ENCODE measurements at regions not wholly inside any gene's neighbourhood (a gene's known extent, or its start where the extent isn't known, plus 50 kb on each side); places are given as distances from the start of the nearest gene placed in this dataset.

GRCh38 chr1:192737306-192737705 is 71.5 kb upstream of the RGS2 start:
- DNase-seq (ENCODE audit: low read depth), result no peak
- H3K4me3 ChIP-seq (ENCODE audit: low read depth, low read length), result no peak overlapping the region
- TF ChIP-seq, protein P1, sequence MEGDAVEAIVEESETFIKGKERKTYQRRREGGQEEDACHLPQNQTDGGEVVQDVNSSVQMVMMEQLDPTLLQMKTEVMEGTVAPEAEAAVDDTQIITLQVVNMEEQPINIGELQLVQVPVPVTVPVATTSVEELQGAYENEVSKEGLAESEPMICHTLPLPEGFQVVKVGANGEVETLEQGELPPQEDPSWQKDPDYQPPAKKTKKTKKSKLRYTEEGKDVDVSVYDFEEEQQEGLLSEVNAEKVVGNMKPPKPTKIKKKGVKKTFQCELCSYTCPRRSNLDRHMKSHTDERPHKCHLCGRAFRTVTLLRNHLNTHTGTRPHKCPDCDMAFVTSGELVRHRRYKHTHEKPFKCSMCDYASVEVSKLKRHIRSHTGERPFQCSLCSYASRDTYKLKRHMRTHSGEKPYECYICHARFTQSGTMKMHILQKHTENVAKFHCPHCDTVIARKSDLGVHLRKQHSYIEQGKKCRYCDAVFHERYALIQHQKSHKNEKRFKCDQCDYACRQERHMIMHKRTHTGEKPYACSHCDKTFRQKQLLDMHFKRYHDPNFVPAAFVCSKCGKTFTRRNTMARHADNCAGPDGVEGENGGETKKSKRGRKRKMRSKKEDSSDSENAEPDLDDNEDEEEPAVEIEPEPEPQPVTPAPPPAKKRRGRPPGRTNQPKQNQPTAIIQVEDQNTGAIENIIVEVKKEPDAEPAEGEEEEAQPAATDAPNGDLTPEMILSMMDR (IDR thresholded peaks at IDR 0.05; ENCODE audit: low read depth, low read length, missing control alignments), result no peak

- no peak for DNase-seq (ENCODE audit: low read depth)
- H3K4me3 ChIP-seq (ENCODE audit: low read depth, low read length), result no peak overlapping the region
- TF ChIP-seq, protein P1 (IDR thresholded peaks at IDR 0.05; ENCODE audit: low read depth, low read length, missing control alignments), result no peak
Observed at GRCh38 chr1:192739476-192740184, 69.2 kb upstream of the RGS2 start.

DNA sequence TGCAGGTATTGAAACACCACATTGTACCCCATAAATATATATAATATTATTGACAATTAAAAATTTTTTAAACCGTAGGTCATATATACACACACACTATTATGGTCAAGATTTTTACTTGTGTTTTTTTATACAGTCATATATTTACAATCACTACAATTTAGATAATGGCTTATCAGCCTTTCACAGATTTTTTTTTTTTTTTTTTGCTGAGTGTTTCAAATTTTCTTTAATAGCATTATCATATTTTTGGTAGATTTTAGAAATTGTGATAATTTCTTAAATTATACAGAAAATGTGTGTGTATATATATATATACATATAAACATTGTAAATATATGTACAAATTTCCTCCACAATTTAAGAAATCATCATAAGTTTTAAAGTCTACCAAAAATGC is 68.6 kb upstream of the RGS2 start:
- H3K4me3 ChIP-seq (ENCODE audit: low read depth, low read length), result no peak overlapping the region
- TF ChIP-seq, protein P1 (IDR thresholded peaks at IDR 0.05; ENCODE audit: low read depth, low read length, missing control alignments), result no peak
- DNase-seq (ENCODE audit: low read depth), result no peak

- DNase-seq (ENCODE audit: low read depth), result no peak
- TF ChIP-seq, protein P1 (IDR thresholded peaks at IDR 0.05; ENCODE audit: low read depth, low read length, missing control alignments), result no peak
- no peak overlapping the region for H3K4me3 ChIP-seq (ENCODE audit: low read depth, low read length)
Observed at GRCh38 chr1:192741095-192741494, 67.7 kb upstream of the RGS2 start.

GRCh38 chr1:192747301-192747700 is 61.5 kb upstream of the RGS2 start:
- no peak for DNase-seq (ENCODE audit: low read depth)
- TF ChIP-seq, protein P1 (IDR thresholded peaks at IDR 0.05; ENCODE audit: low read depth, low read length, missing control alignments), result no peak
- no peak overlapping the region for H3K4me3 ChIP-seq (ENCODE audit: low read depth, low read length)

- no peak for DNase-seq (ENCODE audit: low read depth)
- H3K4me3 ChIP-seq (ENCODE audit: low read depth, low read length), result no peak overlapping the region
- TF ChIP-seq, protein P1 (IDR thresholded peaks at IDR 0.05; ENCODE audit: low read depth, low read length, missing control alignments), result no peak
Observed at GRCh38 chr1:192747943-192748342, 60.9 kb upstream of the RGS2 start.

DNA sequence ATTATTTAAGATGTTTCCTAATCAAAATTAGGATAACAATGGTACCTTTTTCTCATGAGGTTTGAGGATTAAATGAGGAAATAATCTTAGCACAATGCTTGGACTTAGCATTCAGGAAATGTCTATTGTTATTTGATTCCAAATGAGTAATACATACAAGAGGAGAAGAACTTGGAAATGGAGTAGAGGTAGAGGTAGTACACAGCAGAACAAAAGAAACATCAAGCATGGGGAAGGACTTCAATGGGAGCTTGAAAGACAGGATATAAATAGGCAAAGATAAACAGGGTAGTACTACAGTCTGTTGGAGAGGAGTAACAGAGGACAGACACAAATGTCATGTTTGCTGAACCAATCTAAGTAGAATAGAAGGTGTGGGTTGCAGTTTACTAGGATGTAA is 59.5 kb upstream of the RGS2 start:
- DNase-seq (ENCODE audit: low read depth), result no peak
- H3K4me3 ChIP-seq (ENCODE audit: low read depth, low read length), result no peak overlapping the region
- TF ChIP-seq, protein P1 (IDR thresholded peaks at IDR 0.05; ENCODE audit: low read depth, low read length, missing control alignments), result no peak
